ENCODE measurements at regions not wholly inside any gene's neighbourhood (a gene's known extent, or its start where the extent isn't known, plus 50 kb on each side); places are given as distances from the start of the nearest gene placed in this dataset.

- Histone ChIP-seq H3K36me3 (ENCODE audit: control insufficient read depth, low read depth, low read length) (no peaks in the 10 kb centered on the region), H3K9ac (ENCODE audit: low read length) (no peak overlapping the region), H3K9me3 (ENCODE audit: control insufficient read depth, low read depth, low read length) (no peaks in the 10 kb centered on the region), H3K27me3 (ENCODE audit: control insufficient read depth, insufficient read depth, low read length) (peaks cover 10% of the 10 kb centered on the region), H3K4me3 (ENCODE audit: low read length) (no peak overlapping the region), H3K4me1 (ENCODE audit: control insufficient read depth, low read depth, low read length) (no peaks in the 10 kb centered on the region), H3K27ac (ENCODE audit: low read length) (no peak overlapping the region)
Observed at GRCh38 chr9:79955300-79955699, 383.5 kb downstream of the TLE4 start.

GRCh38 chr9:79953908-79954307 is 382.1 kb downstream of the TLE4 start:
- no peak overlapping the region for H3K4me3 ChIP-seq (ENCODE audit: low read length)
- H3K27ac ChIP-seq (ENCODE audit: low read length), result no peak overlapping the region
- no peak overlapping the region for H3K9ac ChIP-seq (ENCODE audit: low read length)
- no peaks in the 10 kb centered on the region for H3K27me3 ChIP-seq (ENCODE audit: control insufficient read depth, insufficient read depth, low read length)
- no peaks in the 10 kb centered on the region for H3K4me1 ChIP-seq (ENCODE audit: control insufficient read depth, low read depth, low read length)
- H3K9me3 ChIP-seq (ENCODE audit: control insufficient read depth, low read depth, low read length), result no peaks in the 10 kb centered on the region
- H3K36me3 ChIP-seq (ENCODE audit: control insufficient read depth, low read depth, low read length), result no peaks in the 10 kb centered on the region

- no peak overlapping the region for H3K4me3 ChIP-seq (ENCODE audit: low read length)
- no peaks in the 10 kb centered on the region for H3K9me3 ChIP-seq (ENCODE audit: control insufficient read depth, low read depth, low read length)
- H3K4me1 ChIP-seq (ENCODE audit: control insufficient read depth, low read depth, low read length), result no peaks in the 10 kb centered on the region
- H3K36me3 ChIP-seq (ENCODE audit: control insufficient read depth, low read depth, low read length), result no peaks in the 10 kb centered on the region
- no peaks in the 10 kb centered on the region for H3K27me3 ChIP-seq (ENCODE audit: control insufficient read depth, insufficient read depth, low read length)
- no peak overlapping the region for H3K9ac ChIP-seq (ENCODE audit: low read length)
- H3K27ac ChIP-seq (ENCODE audit: low read length), result no peak overlapping the region
Observed at GRCh38 chr9:79952401-79952800, 380.6 kb downstream of the TLE4 start.

- Histone ChIP-seq H3K36me3 (ENCODE audit: control insufficient read depth, low read depth, low read length) (no peaks in the 10 kb centered on the region), H3K27ac (ENCODE audit: low read length) (no peak overlapping the region), H3K4me3 (ENCODE audit: low read length) (no peak overlapping the region), H3K27me3 (ENCODE audit: control insufficient read depth, insufficient read depth, low read length) (no peaks in the 10 kb centered on the region), H3K9ac (ENCODE audit: low read length) (no peak overlapping the region), H3K9me3 (ENCODE audit: control insufficient read depth, low read depth, low read length) (no peaks in the 10 kb centered on the region), H3K4me1 (ENCODE audit: control insufficient read depth, low read depth, low read length) (no peaks in the 10 kb centered on the region)
Observed at GRCh38 chr9:79946712-79947111, 374.9 kb downstream of the TLE4 start.

GRCh38 chr9:79945495-79945894 is 373.7 kb downstream of the TLE4 start:
- H3K9ac ChIP-seq (ENCODE audit: low read length), result no peak overlapping the region
- H3K9me3 ChIP-seq (ENCODE audit: control insufficient read depth, low read depth, low read length), result no peaks in the 10 kb centered on the region
- no peaks in the 10 kb centered on the region for H3K27me3 ChIP-seq (ENCODE audit: control insufficient read depth, insufficient read depth, low read length)
- no peak overlapping the region for H3K27ac ChIP-seq (ENCODE audit: low read length)
- H3K4me3 ChIP-seq (ENCODE audit: low read length), result no peak overlapping the region
- H3K4me1 ChIP-seq (ENCODE audit: control insufficient read depth, low read depth, low read length), result no peaks in the 10 kb centered on the region
- no peaks in the 10 kb centered on the region for H3K36me3 ChIP-seq (ENCODE audit: control insufficient read depth, low read depth, low read length)

GRCh38 chr9:79945016-79945415 is 373.3 kb downstream of the TLE4 start:
- Histone ChIP-seq H3K9me3 (ENCODE audit: control insufficient read depth, low read depth, low read length) (no peaks in the 10 kb centered on the region), H3K4me1 (ENCODE audit: control insufficient read depth, low read depth, low read length) (no peaks in the 10 kb centered on the region), H3K27ac (ENCODE audit: low read length) (no peak overlapping the region), H3K4me3 (ENCODE audit: low read length) (no peak overlapping the region), H3K36me3 (ENCODE audit: control insufficient read depth, low read depth, low read length) (no peaks in the 10 kb centered on the region), H3K27me3 (ENCODE audit: control insufficient read depth, insufficient read depth, low read length) (no peaks in the 10 kb centered on the region), H3K9ac (ENCODE audit: low read length) (no peak overlapping the region)

- Histone ChIP-seq H3K4me3 (ENCODE audit: low read length) (no peak overlapping the region), H3K36me3 (ENCODE audit: control insufficient read depth, low read depth, low read length) (no peaks in the 10 kb centered on the region), H3K9me3 (ENCODE audit: control insufficient read depth, low read depth, low read length) (no peaks in the 10 kb centered on the region), H3K27ac (ENCODE audit: low read length) (no peak overlapping the region), H3K27me3 (ENCODE audit: control insufficient read depth, insufficient read depth, low read length) (no peaks in the 10 kb centered on the region), H3K9ac (ENCODE audit: low read length) (no peak overlapping the region), H3K4me1 (ENCODE audit: control insufficient read depth, low read depth, low read length) (no peaks in the 10 kb centered on the region)
Observed at GRCh38 chr9:79940919-79941318, 369.2 kb downstream of the TLE4 start.

- H3K4me1 ChIP-seq (ENCODE audit: control insufficient read depth, low read depth, low read length), result no peaks in the 10 kb centered on the region
- no peak overlapping the region for H3K9ac ChIP-seq (ENCODE audit: low read length)
- H3K27me3 ChIP-seq (ENCODE audit: control insufficient read depth, insufficient read depth, low read length), result no peaks in the 10 kb centered on the region
- H3K36me3 ChIP-seq (ENCODE audit: control insufficient read depth, low read depth, low read length), result no peaks in the 10 kb centered on the region
- H3K4me3 ChIP-seq (ENCODE audit: low read length), result no peak overlapping the region
- H3K9me3 ChIP-seq (ENCODE audit: control insufficient read depth, low read depth, low read length), result no peaks in the 10 kb centered on the region
- H3K27ac ChIP-seq (ENCODE audit: low read length), result no peak overlapping the region
Observed at GRCh38 chr9:79939819-79940218, 368.1 kb downstream of the TLE4 start.

- Histone ChIP-seq H3K4me1 (ENCODE audit: control insufficient read depth, low read depth, low read length) (no peaks in the 10 kb centered on the region), H3K36me3 (ENCODE audit: control insufficient read depth, low read depth, low read length) (no peaks in the 10 kb centered on the region), H3K9ac (ENCODE audit: low read length) (no peak overlapping the region), H3K4me3 (ENCODE audit: low read length) (no peak overlapping the region), H3K27me3 (ENCODE audit: control insufficient read depth, insufficient read depth, low read length) (no peaks in the 10 kb centered on the region), H3K27ac (ENCODE audit: low read length) (no peak overlapping the region), H3K9me3 (ENCODE audit: control insufficient read depth, low read depth, low read length) (no peaks in the 10 kb centered on the region)
Observed at GRCh38 chr9:79936336-79936735, 364.6 kb downstream of the TLE4 start.

- no peak overlapping the region for H3K4me3 ChIP-seq (ENCODE audit: low read length)
- no peaks in the 10 kb centered on the region for H3K4me1 ChIP-seq (ENCODE audit: control insufficient read depth, low read depth, low read length)
- H3K9me3 ChIP-seq (ENCODE audit: control insufficient read depth, low read depth, low read length), result no peaks in the 10 kb centered on the region
- no peak overlapping the region for H3K9ac ChIP-seq (ENCODE audit: low read length)
- no peaks in the 10 kb centered on the region for H3K36me3 ChIP-seq (ENCODE audit: control insufficient read depth, low read depth, low read length)
- no peak overlapping the region for H3K27ac ChIP-seq (ENCODE audit: low read length)
- H3K27me3 ChIP-seq (ENCODE audit: control insufficient read depth, insufficient read depth, low read length), result no peaks in the 10 kb centered on the region
Observed at GRCh38 chr9:79929285-79929684, 357.5 kb downstream of the TLE4 start.

GRCh38 chr9:79928661-79929223 is 357.0 kb downstream of the TLE4 start:
- Histone ChIP-seq H3K36me3 (ENCODE audit: control insufficient read depth, low read depth, low read length) (no peaks in the 10 kb centered on the region), H3K27ac (ENCODE audit: low read length) (no peak overlapping the region), H3K9ac (ENCODE audit: low read length) (no peak overlapping the region), H3K9me3 (ENCODE audit: control insufficient read depth, low read depth, low read length) (no peaks in the 10 kb centered on the region), H3K4me3 (ENCODE audit: low read length) (no peak overlapping the region), H3K4me1 (ENCODE audit: control insufficient read depth, low read depth, low read length) (no peaks in the 10 kb centered on the region), H3K27me3 (ENCODE audit: control insufficient read depth, insufficient read depth, low read length) (no peaks in the 10 kb centered on the region)

GRCh38 chr9:79925326-79925725 is 353.6 kb downstream of the TLE4 start:
- Histone ChIP-seq H3K9me3 (ENCODE audit: control insufficient read depth, low read depth, low read length) (no peaks in the 10 kb centered on the region), H3K4me1 (ENCODE audit: control insufficient read depth, low read depth, low read length) (no peaks in the 10 kb centered on the region), H3K36me3 (ENCODE audit: control insufficient read depth, low read depth, low read length) (no peaks in the 10 kb centered on the region), H3K27me3 (ENCODE audit: control insufficient read depth, insufficient read depth, low read length) (no peaks in the 10 kb centered on the region), H3K4me3 (ENCODE audit: low read length) (no peak overlapping the region), H3K27ac (ENCODE audit: low read length) (no peak overlapping the region), H3K9ac (ENCODE audit: low read length) (no peak overlapping the region)

Measured in iPS-18a (cell line).